GM13976 (cell line): ENCODE measurements at regions not wholly inside any gene's neighbourhood (a gene's known extent, or its start where the extent isn't known, plus 50 kb on each side); places are given as distances from the start of the nearest gene placed in this dataset.

ENCODE experiments used
- DNase-seq: peaks from one replicate; pipeline ENCODE4 v3.0.0; 2012; ENCODE audit warnings: low spot score
- in situ Hi-C: fragments of 300-500 bp; cut with MboI; formaldehyde crosslinking; loops from one replicate; pipeline ENCODE4 v1.12.0; 2022; ENCODE audit warnings: low sequenced_read_pairs, mixed read lengths, inconsistent platforms; ENCODE audit not compliant: unreplicated experiment
- TF ChIP-seq, protein P1 (sequence below): IDR thresholded peaks from 2 replicates; pipeline ENCODE4 v1.5.1; 2012; ENCODE audit warnings: borderline replicate concordance, mild to moderate bottlenecking; ENCODE audit not compliant: insufficient read depth; ENCODE audit errors: extremely low read depth, missing control alignments, control extremely low read depth

DNA sequence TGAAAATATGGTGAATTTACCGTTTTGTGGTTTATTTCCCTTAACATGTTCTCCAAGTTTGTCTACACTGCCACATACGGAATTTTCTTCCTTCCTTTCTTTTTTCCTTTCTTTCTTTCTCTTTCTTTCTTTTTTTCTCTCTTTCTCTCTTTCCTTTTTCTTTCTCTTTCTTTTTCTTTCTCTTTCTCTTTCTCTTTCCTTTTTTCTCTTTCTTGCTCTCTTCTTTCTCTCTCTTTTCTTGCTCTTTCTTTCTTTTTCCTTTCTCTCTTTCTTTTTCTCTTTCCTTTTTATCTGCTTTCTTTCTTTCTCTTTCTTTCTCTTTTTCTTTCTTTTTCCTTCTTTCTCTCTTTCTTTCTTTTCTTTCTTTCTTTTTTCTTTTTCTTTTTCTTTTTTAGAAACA, 1962.3 kb upstream of the PCDH20 start:
- TF ChIP-seq, protein P1, sequence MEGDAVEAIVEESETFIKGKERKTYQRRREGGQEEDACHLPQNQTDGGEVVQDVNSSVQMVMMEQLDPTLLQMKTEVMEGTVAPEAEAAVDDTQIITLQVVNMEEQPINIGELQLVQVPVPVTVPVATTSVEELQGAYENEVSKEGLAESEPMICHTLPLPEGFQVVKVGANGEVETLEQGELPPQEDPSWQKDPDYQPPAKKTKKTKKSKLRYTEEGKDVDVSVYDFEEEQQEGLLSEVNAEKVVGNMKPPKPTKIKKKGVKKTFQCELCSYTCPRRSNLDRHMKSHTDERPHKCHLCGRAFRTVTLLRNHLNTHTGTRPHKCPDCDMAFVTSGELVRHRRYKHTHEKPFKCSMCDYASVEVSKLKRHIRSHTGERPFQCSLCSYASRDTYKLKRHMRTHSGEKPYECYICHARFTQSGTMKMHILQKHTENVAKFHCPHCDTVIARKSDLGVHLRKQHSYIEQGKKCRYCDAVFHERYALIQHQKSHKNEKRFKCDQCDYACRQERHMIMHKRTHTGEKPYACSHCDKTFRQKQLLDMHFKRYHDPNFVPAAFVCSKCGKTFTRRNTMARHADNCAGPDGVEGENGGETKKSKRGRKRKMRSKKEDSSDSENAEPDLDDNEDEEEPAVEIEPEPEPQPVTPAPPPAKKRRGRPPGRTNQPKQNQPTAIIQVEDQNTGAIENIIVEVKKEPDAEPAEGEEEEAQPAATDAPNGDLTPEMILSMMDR, result no peak
- in situ Hi-C loops, result no loop called here
- no peak for DNase-seq

DNA sequence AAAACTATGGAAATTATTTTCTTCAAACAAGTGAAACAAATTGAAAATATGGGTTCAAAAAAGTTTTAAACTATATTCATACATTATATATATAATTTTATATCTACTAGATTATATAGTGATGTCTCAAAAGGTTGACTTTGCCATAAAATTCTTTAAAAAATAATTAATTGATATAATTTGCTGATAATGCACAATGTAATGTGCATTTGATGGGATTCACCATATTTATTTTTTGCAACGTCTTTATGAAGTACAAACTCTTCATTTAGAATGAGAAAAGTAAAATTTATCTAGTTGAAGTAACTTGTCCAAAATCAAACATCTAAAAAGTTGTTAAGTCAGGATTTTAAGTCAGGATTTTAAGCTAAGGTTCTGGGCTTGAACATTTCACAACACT, 1954.5 kb upstream of the PCDH20 start:
- in situ Hi-C loops, result no loop called here
- DNase-seq, result no peak

GRCh38 chr13:63367522-63368198, 1952.0 kb upstream of the PCDH20 start:
- TF ChIP-seq, protein P1, result no peak
- no peak for DNase-seq
- in situ Hi-C loops, result no loop called here

More for the DNA sequence above, 1954.5 kb upstream of the PCDH20 start:
- TF ChIP-seq, protein P1, result no peak

GRCh38 chr13:63364159-63364558, 1948.5 kb upstream of the PCDH20 start:
- TF ChIP-seq, protein P1, result no peak
- in situ Hi-C loops, result no loop called here
- no peak for DNase-seq

- TF ChIP-seq, protein P1, result no peak
- DNase-seq, result no peak
- in situ Hi-C loops, result no loop called here
These were observed 1935.9 kb upstream of the PCDH20 start for GRCh38 chr13:63351533-63351932.

DNA sequence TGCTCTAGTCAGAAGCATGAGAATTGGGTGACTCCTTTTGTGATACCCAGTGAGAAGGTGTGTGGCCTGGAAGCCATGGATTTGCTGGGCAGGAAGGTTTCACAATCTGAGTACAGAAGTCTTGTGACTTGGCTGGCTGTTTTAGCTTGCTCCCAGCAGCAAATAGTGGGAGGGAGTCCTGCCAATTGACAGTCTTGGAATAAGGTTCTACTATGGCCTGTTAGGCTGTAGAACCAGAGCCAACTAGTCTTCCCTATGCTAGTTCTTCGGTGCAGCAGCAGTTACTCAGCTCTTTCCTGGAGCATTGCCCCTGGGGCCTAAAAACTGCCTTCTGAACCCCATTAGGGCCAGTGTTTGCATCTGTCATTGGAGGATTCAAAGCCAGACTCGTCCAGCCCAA, 1935.4 kb upstream of the PCDH20 start:
- DNase-seq, result no peak
- in situ Hi-C loops, result no loop called here
- TF ChIP-seq, protein P1, result no peak

DNA sequence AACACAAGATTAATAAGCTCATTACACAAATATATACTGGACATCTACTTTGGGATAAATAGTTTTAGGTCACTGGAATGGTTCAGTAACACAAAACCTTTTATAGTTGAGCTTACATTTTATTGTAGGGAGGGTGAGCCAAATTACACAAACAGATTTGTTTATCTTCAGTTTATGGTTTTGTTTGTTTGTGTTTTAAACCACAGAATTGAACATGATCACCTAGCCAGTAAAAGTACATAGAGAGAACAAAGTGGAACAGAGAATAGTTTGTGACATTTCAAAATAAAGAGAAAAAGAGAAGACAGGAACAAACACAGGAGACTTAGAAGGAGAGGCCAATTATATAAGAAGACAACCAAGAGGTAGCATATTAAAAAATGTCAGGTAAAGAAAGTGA, 1930.2 kb upstream of the PCDH20 start:
- in situ Hi-C loops, result no loop called here
- DNase-seq, result no peak
- TF ChIP-seq, protein P1, result no peak
